ENCODE measurements at regions not wholly inside any gene's neighbourhood (a gene's known extent, or its start where the extent isn't known, plus 50 kb on each side); places are given as distances from the start of the nearest gene placed in this dataset.

DNA sequence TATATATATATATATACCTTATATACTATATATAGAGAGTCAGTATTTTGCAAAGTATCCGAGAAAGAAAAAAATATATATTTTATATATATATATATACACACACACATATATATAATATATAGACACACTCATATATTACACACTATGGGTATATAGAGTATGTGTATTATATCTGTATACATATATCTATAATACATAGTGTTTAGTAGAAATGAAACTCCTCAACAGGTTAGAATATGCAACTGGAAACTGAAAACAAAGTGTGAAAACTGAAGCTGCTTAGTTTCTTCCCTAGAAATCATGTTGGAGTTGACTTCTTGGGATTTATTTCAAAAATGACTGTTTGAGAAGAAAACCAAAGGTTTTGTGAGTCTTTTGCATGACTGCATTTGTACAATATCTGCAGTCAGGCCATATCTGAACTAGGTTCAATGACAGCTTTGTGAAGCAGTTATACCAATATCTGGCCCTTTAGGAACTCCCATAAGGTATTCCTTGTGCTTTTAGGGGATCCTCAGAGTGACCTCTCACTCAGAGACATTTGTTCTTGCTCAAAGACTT lies 284.1 kb downstream of the CASP12 start:
- TF ChIP-seq, protein P1, sequence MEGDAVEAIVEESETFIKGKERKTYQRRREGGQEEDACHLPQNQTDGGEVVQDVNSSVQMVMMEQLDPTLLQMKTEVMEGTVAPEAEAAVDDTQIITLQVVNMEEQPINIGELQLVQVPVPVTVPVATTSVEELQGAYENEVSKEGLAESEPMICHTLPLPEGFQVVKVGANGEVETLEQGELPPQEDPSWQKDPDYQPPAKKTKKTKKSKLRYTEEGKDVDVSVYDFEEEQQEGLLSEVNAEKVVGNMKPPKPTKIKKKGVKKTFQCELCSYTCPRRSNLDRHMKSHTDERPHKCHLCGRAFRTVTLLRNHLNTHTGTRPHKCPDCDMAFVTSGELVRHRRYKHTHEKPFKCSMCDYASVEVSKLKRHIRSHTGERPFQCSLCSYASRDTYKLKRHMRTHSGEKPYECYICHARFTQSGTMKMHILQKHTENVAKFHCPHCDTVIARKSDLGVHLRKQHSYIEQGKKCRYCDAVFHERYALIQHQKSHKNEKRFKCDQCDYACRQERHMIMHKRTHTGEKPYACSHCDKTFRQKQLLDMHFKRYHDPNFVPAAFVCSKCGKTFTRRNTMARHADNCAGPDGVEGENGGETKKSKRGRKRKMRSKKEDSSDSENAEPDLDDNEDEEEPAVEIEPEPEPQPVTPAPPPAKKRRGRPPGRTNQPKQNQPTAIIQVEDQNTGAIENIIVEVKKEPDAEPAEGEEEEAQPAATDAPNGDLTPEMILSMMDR (IDR thresholded peaks at IDR 0.05) = no peak
- TF ChIP-seq POLR2AphosphoS5 (IDR thresholded peaks at IDR 0.05) = no peak
- no peak for TF ChIP-seq POLR2A (IDR thresholded peaks at IDR 0.05)
- no peak for TF ChIP-seq EP300 (IDR thresholded peaks at IDR 0.05)

Measured in stomach (tissue), 4 donors.